ENCODE measurements at regions not wholly inside any gene's neighbourhood (a gene's known extent, or its start where the extent isn't known, plus 50 kb on each side); places are given as distances from the start of the nearest gene placed in this dataset.
A peak's percentile ranks its signal among the peaks of the same experiment; 100 is the strongest.
"Not testable (repeated sequence)": the region's sequence is repeated elsewhere in the genome, so short reads cannot be mapped to it uniquely, and the experiment has no call there.

DNA sequence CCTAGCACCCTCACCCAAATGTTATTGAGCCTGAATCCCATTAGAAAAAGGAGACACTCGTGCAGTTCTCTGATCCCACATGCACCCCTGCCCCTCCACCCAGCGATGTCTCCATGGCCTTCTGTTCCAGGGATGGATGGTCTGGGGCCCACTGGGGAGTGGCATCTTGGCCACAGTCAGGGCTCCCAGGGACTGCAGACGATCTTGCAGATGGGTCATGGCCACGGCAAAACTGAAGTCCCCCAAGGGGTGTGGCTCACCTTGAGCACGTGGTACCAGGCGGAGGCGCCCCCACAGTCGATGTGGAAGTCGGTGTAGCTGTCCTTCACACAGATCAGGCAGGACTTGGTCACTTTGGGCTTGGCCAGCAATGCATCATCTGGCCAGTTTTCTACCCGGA, 130.7 kb downstream of the TUBA3C start:
- H3K4me3 ChIP-seq: no peak overlapping the region
- peaks cover 0 to 4% (median 0%) of the 10 kb centered on the region in 4 donors for H3K9me3 ChIP-seq
- ATAC-seq (ENCODE audit: low FRiP score in 2 of 2): no peak
- WGBS, 2 donors: 67 to 70% methylated on average over 2 to 10 of the region's 10 CpGs
- H3K27me3 ChIP-seq: no peaks in the 10 kb centered on the region
- TF ChIP-seq POLR2AphosphoS5 (IDR thresholded peaks at IDR 0.05): no peak
- H3K4me1 ChIP-seq: no peaks in the 10 kb centered on the region
- no peak overlapping the region for H3K27ac ChIP-seq
- no peak for DNase-seq
- no peaks in the 10 kb centered on the region for H3K36me3 ChIP-seq

DNA sequence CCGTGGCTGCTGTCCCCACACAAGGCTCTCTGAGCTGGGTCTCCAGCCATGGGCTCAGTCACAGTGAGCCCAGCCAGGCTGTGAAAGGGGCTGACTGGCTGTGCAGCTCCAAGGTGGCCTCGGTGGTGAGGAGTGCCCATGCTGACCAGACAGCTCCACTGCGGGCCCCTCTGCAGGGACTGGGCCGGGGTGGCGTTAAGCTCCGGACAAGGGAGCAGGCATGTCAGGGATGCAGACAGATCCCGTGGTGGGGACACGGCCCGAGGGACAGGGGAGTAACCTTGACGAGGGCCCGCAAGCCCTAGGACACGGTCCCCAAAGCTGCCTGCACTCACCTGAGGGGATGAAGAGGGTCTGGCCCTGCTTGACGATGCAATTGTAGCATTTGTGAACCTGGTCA, 132.0 kb downstream of the TUBA3C start:
- not testable (repeated sequence) for ATAC-seq (ENCODE audit: low FRiP score in 2 of 2); H3K9me3 ChIP-seq; H3K27me3 ChIP-seq; H3K36me3 ChIP-seq; H3K4me1 ChIP-seq; H3K4me3 ChIP-seq; H3K27ac ChIP-seq
- peak in 1 of 2 donors; percentile 62 for DNase-seq
- WGBS, 2 donors: 71 to 87% methylated on average over 9 to 13 of the region's 13 CpGs

DNA sequence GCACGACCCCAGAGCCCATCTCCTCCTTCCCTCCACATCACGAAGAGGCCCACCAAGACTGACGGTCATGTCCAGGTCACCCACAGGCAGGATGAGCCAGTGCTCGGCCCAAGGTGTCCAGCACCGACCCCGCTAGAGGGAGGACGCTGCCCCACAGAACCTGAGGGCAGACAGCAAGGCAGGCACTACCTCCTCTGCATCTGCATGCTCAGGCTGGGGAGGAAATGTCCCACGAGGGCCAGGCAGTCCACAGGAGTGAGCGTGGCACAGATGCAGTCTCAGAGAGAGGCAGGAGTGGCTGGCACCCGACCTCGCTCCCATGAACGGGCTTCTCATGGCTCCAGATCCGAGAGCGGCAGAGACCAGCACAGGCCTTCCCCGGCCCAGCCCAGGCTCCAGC, 133.2 kb downstream of the TUBA3C start:
- Histone ChIP-seq H3K36me3 (no peaks in the 10 kb centered on the region), H3K27me3 (no peaks in the 10 kb centered on the region)

DNA sequence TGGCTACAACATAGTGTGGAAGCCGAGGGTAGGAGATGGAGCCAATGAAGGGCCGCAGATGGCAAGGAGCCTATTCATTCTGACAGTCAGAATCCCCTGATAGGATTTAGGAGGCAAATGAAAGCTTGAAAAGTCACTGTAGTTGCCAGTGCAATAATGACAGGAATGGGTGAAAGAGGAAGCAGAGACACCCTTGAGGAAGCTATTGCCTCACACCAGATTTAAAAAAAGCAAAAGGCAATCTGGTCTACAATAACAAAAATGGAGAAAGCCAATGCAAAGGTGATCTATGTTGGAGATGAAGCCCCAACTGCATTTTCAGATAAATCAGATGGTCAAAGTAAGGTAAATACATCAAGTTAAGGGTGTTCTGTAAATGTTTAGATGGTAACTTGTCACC, 158.5 kb downstream of the TUBA3C start:
- no peaks in the 10 kb centered on the region for H3K36me3 ChIP-seq
- no peak overlapping the region for H3K4me3 ChIP-seq
- no peak overlapping the region for H3K27ac ChIP-seq
- no peak for ATAC-seq (ENCODE audit: low FRiP score in 2 of 2)
- no peak for TF ChIP-seq POLR2A (IDR thresholded peaks at IDR 0.05)
- H3K27me3 ChIP-seq: no peaks in the 10 kb centered on the region
- no peaks in the 10 kb centered on the region for H3K4me1 ChIP-seq
- no peaks in the 10 kb centered on the region for H3K9me3 ChIP-seq
- no peak for DNase-seq
- 20 to 27% methylated on average over 2 of the region's 2 CpGs for WGBS, 2 donors

More for the DNA sequence above, 133.2 kb downstream of the TUBA3C start:
- DNase-seq (peak in 1 of 2 donors; percentile 46), ATAC-seq (ENCODE audit: low FRiP score in 2 of 2) (peak in 1 of 2 donors; percentile 16)
- 72 to 79% methylated on average over 6 to 15 of the region's 15 CpGs for WGBS, 2 donors
- Histone ChIP-seq H3K4me1 (no peaks in the 10 kb centered on the region), H3K27ac (no peak overlapping the region), H3K9me3 (no peaks in the 10 kb centered on the region), H3K4me3 (no peak overlapping the region)
- TF ChIP-seq POLR2AphosphoS5 (IDR thresholded peaks at IDR 0.05) (no peak), EP300 (IDR thresholded peaks at IDR 0.05) (no peak), POLR2A (IDR thresholded peaks at IDR 0.05) (no peak)
- TF ChIP-seq, protein P1, sequence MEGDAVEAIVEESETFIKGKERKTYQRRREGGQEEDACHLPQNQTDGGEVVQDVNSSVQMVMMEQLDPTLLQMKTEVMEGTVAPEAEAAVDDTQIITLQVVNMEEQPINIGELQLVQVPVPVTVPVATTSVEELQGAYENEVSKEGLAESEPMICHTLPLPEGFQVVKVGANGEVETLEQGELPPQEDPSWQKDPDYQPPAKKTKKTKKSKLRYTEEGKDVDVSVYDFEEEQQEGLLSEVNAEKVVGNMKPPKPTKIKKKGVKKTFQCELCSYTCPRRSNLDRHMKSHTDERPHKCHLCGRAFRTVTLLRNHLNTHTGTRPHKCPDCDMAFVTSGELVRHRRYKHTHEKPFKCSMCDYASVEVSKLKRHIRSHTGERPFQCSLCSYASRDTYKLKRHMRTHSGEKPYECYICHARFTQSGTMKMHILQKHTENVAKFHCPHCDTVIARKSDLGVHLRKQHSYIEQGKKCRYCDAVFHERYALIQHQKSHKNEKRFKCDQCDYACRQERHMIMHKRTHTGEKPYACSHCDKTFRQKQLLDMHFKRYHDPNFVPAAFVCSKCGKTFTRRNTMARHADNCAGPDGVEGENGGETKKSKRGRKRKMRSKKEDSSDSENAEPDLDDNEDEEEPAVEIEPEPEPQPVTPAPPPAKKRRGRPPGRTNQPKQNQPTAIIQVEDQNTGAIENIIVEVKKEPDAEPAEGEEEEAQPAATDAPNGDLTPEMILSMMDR (IDR thresholded peaks at IDR 0.05): no peak

DNA sequence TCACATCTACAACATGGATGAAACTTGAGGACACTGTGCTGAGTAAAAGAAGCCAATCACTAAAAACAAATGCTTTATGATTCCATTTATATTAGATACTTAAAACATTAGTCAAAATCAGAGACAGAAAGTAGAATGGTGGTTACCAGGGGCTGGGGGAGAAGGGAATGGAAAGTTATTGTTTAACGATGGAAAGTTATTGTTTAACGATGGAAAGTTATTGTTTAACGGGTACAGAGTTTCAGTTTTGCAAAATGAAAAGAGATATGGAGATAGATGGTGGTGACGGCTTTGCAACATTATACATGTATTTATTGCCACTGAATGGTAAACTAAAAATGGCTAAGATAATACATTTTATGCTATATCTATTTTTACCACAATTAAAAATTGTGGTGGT, 160.6 kb downstream of the TUBA3C start:
- Histone ChIP-seq H3K36me3 (no peaks in the 10 kb centered on the region), H3K9me3 (no peaks in the 10 kb centered on the region), H3K27ac (no peak overlapping the region), H3K4me3 (no peak overlapping the region), H3K27me3 (no peaks in the 10 kb centered on the region), H3K4me1 (no peaks in the 10 kb centered on the region)
- 50 to 62% methylated on average over 4 of the region's 4 CpGs for WGBS, 2 donors
- ATAC-seq (ENCODE audit: low FRiP score in 2 of 2) (no peak), DNase-seq (no peak)
- TF ChIP-seq POLR2AphosphoS5 (IDR thresholded peaks at IDR 0.05) (no peak), EP300 (IDR thresholded peaks at IDR 0.05) (no peak), POLR2A (IDR thresholded peaks at IDR 0.05) (no peak)
- TF ChIP-seq, protein P1 (IDR thresholded peaks at IDR 0.05): no peak

DNA sequence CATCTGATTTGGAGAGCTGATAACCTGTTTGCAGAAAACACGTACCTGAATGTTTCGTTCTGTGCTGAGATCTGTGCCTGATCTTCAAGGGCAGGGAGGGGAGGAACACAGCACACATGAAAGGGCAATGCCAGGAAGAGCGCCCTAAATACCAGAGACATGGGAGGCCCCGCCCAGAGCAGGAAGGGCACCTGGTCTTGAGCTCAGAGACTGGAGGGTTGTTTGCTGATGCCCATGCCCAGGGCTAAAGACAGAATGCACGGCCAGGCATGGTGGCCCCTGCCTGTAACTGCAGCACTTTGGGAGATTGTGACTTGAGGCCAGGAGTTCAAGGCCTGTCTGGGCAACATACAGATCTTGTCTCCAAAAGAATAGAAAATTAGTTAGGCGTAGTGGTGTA, 183.2 kb downstream of the TUBA3C start:
- Histone ChIP-seq H3K9me3 (peaks cover 0 to 4% (median 0%) of the 10 kb centered on the region in 4 donors), H3K4me3 (no peak overlapping the region), H3K36me3 (no peaks in the 10 kb centered on the region), H3K4me1 (no peaks in the 10 kb centered on the region), H3K27me3 (no peaks in the 10 kb centered on the region), H3K27ac (no peak overlapping the region)
- TF ChIP-seq, protein P1 (IDR thresholded peaks at IDR 0.05): no peak
- 69 to 78% methylated on average over 5 to 6 of the region's 6 CpGs for WGBS, 2 donors
- ATAC-seq (ENCODE audit: low FRiP score in 2 of 2) (no peak), DNase-seq (no peak)
